Adrenal gland (tissue), 5 donors: ENCODE measurements at regions not wholly inside any gene's neighbourhood (a gene's known extent, or its start where the extent isn't known, plus 50 kb on each side); places are given as distances from the start of the nearest gene placed in this dataset.

Source experiments
- POLR2A ChIP-seq, 2 donors: fragments of 450-650 bp; IDR thresholded peaks; one replicate each; pipeline ENCODE4 v1.6.1; 2017; ENCODE audit warnings: antibody characterized with exemption in 2 of 2, mild to moderate bottlenecking in 2 of 2, moderate library complexity in 1 of 2
- TF ChIP-seq, protein P1 (sequence below), 6 experiments: fragments of 450-650 bp in 4 of 6; fragments of 200-600 bp in 2 of 6; sonication (generic) in 1 of 6; IDR thresholded peaks; 1 replicate in 5 of 6; 2 replicates in 1 of 6; pipeline versions ENCODE4 v1.5.1 to v1.8.0; 2016 to 2021; ENCODE audit warnings: antibody characterized with exemption in 6 of 6, mild to moderate bottlenecking in 2 of 6, moderate library complexity in 1 of 6
- donor health status: DM: no; HTN: no; CAD: no.

GRCh38 chr3:30139283-30139682, 467.1 kb upstream of the TGFBR2 start:
- TF ChIP-seq, protein P1, sequence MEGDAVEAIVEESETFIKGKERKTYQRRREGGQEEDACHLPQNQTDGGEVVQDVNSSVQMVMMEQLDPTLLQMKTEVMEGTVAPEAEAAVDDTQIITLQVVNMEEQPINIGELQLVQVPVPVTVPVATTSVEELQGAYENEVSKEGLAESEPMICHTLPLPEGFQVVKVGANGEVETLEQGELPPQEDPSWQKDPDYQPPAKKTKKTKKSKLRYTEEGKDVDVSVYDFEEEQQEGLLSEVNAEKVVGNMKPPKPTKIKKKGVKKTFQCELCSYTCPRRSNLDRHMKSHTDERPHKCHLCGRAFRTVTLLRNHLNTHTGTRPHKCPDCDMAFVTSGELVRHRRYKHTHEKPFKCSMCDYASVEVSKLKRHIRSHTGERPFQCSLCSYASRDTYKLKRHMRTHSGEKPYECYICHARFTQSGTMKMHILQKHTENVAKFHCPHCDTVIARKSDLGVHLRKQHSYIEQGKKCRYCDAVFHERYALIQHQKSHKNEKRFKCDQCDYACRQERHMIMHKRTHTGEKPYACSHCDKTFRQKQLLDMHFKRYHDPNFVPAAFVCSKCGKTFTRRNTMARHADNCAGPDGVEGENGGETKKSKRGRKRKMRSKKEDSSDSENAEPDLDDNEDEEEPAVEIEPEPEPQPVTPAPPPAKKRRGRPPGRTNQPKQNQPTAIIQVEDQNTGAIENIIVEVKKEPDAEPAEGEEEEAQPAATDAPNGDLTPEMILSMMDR (IDR thresholded peaks at IDR 0.05): no peak
- TF ChIP-seq POLR2A (IDR thresholded peaks at IDR 0.05): no peak
